ENCODE measurements at regions not wholly inside any gene's neighbourhood (a gene's known extent, or its start where the extent isn't known, plus 50 kb on each side); places are given as distances from the start of the nearest gene placed in this dataset.

- no peak for DNase-seq
- H3K27ac Mint-ChIP-seq, result no peak overlapping the region
- H3K4me3 Mint-ChIP-seq, result no peak overlapping the region
- no peaks in the 10 kb centered on the region for H3K4me1 Mint-ChIP-seq
- H3K9me3 Mint-ChIP-seq, result peaks cover 2% of the 10 kb centered on the region
- H3K27me3 Mint-ChIP-seq, result peaks cover 18% of the 10 kb centered on the region
- H3K36me3 Mint-ChIP-seq, result no peaks in the 10 kb centered on the region
Measured at GRCh38 chr15:52943746-52944145, 153.6 kb upstream of the ONECUT1 start.

GRCh38 chr15:52936489-52936888, 146.4 kb upstream of the ONECUT1 start:
- H3K36me3 Mint-ChIP-seq, result no peaks in the 10 kb centered on the region
- DNase-seq, result no peak
- H3K4me3 Mint-ChIP-seq, result no peak overlapping the region
- no peak overlapping the region for H3K27ac Mint-ChIP-seq
- no peaks in the 10 kb centered on the region for H3K4me1 Mint-ChIP-seq
- no peaks in the 10 kb centered on the region for H3K9me3 Mint-ChIP-seq
- H3K27me3 Mint-ChIP-seq, result peaks cover 24% of the 10 kb centered on the region

GRCh38 chr15:52925130-52925529, 135.0 kb upstream of the ONECUT1 start:
- H3K27ac Mint-ChIP-seq, result no peak overlapping the region
- no peaks in the 10 kb centered on the region for H3K4me1 Mint-ChIP-seq
- H3K36me3 Mint-ChIP-seq, result no peaks in the 10 kb centered on the region
- H3K27me3 Mint-ChIP-seq, result peaks cover 17% of the 10 kb centered on the region
- peaks cover 7% of the 10 kb centered on the region for H3K9me3 Mint-ChIP-seq
- no peak for DNase-seq
- no peak overlapping the region for H3K4me3 Mint-ChIP-seq

GRCh38 chr15:52924630-52925029, 134.5 kb upstream of the ONECUT1 start:
- no peak for DNase-seq
- H3K27ac Mint-ChIP-seq, result no peak overlapping the region
- peaks cover 2% of the 10 kb centered on the region for H3K9me3 Mint-ChIP-seq
- no peaks in the 10 kb centered on the region for H3K36me3 Mint-ChIP-seq
- H3K27me3 Mint-ChIP-seq, result peaks cover 17% of the 10 kb centered on the region
- no peaks in the 10 kb centered on the region for H3K4me1 Mint-ChIP-seq
- no peak overlapping the region for H3K4me3 Mint-ChIP-seq

DNA sequence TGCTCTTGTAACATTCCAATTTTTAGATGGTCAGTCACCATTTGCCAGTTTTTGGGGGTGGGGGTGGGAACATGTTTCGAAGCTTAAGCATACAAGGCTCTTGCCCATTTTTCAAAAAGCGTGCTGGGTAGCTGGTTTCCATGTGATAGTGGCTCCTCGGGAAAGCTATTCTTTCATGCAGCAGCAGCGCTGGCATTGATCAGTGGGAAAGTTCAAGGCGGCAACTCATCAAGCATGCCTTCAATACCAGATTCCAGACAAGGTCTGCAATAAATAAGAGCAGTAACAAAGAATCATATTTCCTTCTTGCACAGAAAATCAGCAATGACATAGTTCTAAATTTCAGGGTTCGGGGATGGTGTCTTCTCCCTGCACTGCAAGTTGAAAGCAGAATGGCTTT, 133.5 kb upstream of the ONECUT1 start:
- no peaks in the 10 kb centered on the region for H3K4me1 Mint-ChIP-seq
- no peak for DNase-seq
- peaks cover 21% of the 10 kb centered on the region for H3K27me3 Mint-ChIP-seq

DNA sequence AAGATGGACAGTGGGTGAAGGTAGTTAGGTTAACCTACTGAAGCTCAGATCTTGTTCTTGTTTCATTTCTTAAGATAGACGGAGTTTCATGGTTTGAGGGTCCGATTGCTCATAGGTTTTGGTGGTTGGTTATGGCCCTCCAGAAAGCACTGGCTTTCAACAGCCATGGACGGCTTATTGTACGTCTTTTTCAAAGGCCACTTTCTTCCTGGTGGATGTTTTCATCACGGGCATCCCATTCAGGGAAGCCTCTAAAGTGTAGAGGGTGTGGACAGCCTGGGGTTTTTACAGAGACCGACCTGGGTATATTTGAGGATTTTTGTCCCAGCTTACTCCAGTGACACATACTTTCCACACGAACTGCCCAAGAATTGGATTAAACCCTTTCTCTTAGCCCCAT, 132.7 kb upstream of the ONECUT1 start:
- no peak for DNase-seq
- Mint-ChIP-seq H3K9me3 (no peaks in the 10 kb centered on the region), H3K36me3 (no peaks in the 10 kb centered on the region), H3K27me3 (peaks cover 21% of the 10 kb centered on the region), H3K4me1 (no peaks in the 10 kb centered on the region), H3K4me3 (no peak overlapping the region), H3K27ac (no peak overlapping the region)

More for the DNA sequence above, 133.5 kb upstream of the ONECUT1 start:
- no peak overlapping the region for H3K4me3 Mint-ChIP-seq
- H3K9me3 Mint-ChIP-seq, result no peaks in the 10 kb centered on the region
- H3K36me3 Mint-ChIP-seq, result no peaks in the 10 kb centered on the region
- H3K27ac Mint-ChIP-seq, result no peak overlapping the region

- H3K4me3 Mint-ChIP-seq, result no peak overlapping the region
- no peaks in the 10 kb centered on the region for H3K9me3 Mint-ChIP-seq
- peaks cover 8% of the 10 kb centered on the region for H3K27me3 Mint-ChIP-seq
Measured at GRCh38 chr15:52912172-52912571, 122.0 kb upstream of the ONECUT1 start.

GRCh38 chr15:52893338-52893737, 103.2 kb upstream of the ONECUT1 start:
- Mint-ChIP-seq H3K36me3 (no peaks in the 10 kb centered on the region), H3K27ac (no peak overlapping the region), H3K27me3 (peaks cover 11% of the 10 kb centered on the region), H3K9me3 (no peaks in the 10 kb centered on the region), H3K4me1 (no peaks in the 10 kb centered on the region), H3K4me3 (no peak overlapping the region)
- DNase-seq, result no peak

More at GRCh38 chr15:52912172-52912571, 122.0 kb upstream of the ONECUT1 start:
- Mint-ChIP-seq H3K36me3 (no peaks in the 10 kb centered on the region), H3K4me1 (no peaks in the 10 kb centered on the region), H3K27ac (no peak overlapping the region)
- no peak for DNase-seq

DNA sequence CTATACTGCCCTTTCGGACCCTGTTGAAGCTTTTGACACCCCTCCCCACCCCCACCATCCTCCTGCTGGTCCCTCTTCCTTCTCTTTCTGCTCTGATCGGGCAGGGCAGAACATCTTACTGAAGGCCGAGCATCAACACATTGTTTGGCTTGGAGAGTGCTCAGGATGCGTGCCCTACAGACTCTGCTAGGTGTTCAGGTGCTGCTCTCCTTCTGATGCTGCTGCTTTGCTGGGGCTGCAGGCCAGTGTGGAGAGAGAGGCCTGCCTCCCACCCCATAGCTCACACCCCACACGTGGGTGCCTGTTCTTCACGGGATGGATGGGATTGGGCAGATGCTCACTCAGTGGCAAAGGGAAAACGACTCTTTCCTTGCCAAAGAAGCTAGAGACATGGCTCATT, 89.8 kb upstream of the ONECUT1 start:
- no peak overlapping the region for H3K27ac Mint-ChIP-seq
- no peak for DNase-seq
- H3K4me1 Mint-ChIP-seq, result no peaks in the 10 kb centered on the region
- H3K4me3 Mint-ChIP-seq, result no peak overlapping the region
- no peaks in the 10 kb centered on the region for H3K36me3 Mint-ChIP-seq
- H3K9me3 Mint-ChIP-seq, result no peaks in the 10 kb centered on the region
- peaks cover 6% of the 10 kb centered on the region for H3K27me3 Mint-ChIP-seq

DNA sequence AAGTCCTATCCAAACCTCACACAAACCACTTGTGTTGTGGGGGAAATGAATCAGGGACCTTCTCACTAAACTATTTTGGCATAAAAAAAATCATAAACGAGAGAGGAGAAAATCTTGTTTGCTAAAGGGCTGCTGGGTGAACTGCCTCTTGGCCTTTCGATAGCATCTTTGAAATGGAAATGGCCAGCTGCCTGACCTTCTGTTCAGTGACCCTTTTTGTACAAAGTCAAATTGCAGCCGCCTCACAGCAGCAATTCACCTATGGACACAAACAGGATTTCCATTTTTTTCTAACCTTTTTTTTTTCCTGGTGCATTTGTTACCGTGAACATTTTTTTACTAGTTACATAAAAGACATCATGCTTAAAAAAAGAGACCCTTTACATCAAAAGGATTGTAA, 89.0 kb upstream of the ONECUT1 start:
- no peaks in the 10 kb centered on the region for H3K36me3 Mint-ChIP-seq
- H3K4me3 Mint-ChIP-seq, result no peak overlapping the region
- no peaks in the 10 kb centered on the region for H3K4me1 Mint-ChIP-seq
- DNase-seq, result no peak
- H3K27me3 Mint-ChIP-seq, result peaks cover 6% of the 10 kb centered on the region
- H3K9me3 Mint-ChIP-seq, result no peaks in the 10 kb centered on the region
- no peak overlapping the region for H3K27ac Mint-ChIP-seq

GRCh38 chr15:52876991-52877663, 87.0 kb upstream of the ONECUT1 start:
- Mint-ChIP-seq H3K27ac (no peak overlapping the region), H3K36me3 (no peaks in the 10 kb centered on the region)

GRCh38 chr15:52872036-52872818, 82.1 kb upstream of the ONECUT1 start:
- Mint-ChIP-seq H3K27me3 (peaks cover 32% of the 10 kb centered on the region), H3K27ac (no peak overlapping the region), H3K36me3 (no peaks in the 10 kb centered on the region), H3K4me1 (no peaks in the 10 kb centered on the region), H3K4me3 (no peak overlapping the region), H3K9me3 (no peaks in the 10 kb centered on the region)
- no peak for DNase-seq

More at GRCh38 chr15:52876991-52877663, 87.0 kb upstream of the ONECUT1 start:
- Mint-ChIP-seq H3K9me3 (no peaks in the 10 kb centered on the region), H3K4me1 (no peaks in the 10 kb centered on the region), H3K4me3 (no peak overlapping the region), H3K27me3 (peaks cover 12% of the 10 kb centered on the region)
- DNase-seq, result no peak

DNA sequence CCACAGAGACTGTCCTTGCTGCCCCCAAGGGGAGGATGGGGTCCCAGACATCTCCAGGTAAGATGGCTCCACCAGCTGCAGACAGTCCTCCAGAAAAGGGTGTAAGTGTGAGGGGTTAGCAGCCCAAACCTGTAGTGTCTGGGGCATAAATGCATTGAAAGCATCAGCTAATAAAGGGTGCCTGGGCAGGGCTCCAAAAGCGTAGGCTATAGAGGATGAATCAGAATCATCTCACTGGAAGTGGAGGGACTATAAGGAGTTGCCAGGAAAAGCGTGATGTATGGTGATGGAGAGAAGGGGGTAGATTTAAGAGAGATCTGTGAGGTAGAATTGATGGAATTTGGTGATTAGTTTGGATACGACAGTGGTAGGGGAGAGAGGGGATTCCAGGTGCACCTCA, 79.9 kb upstream of the ONECUT1 start:
- H3K4me1 Mint-ChIP-seq, result no peaks in the 10 kb centered on the region
- peaks cover 10% of the 10 kb centered on the region for H3K9me3 Mint-ChIP-seq
- no peaks in the 10 kb centered on the region for H3K36me3 Mint-ChIP-seq
- no peak overlapping the region for H3K27ac Mint-ChIP-seq
- DNase-seq, result no peak
- no peak overlapping the region for H3K4me3 Mint-ChIP-seq
- H3K27me3 Mint-ChIP-seq, result peaks cover 32% of the 10 kb centered on the region

- Mint-ChIP-seq H3K4me3 (no peak overlapping the region), H3K27me3 (peaks cover 24% of the 10 kb centered on the region), H3K27ac (no peak overlapping the region), H3K36me3 (no peaks in the 10 kb centered on the region), H3K9me3 (peaks cover 12% of the 10 kb centered on the region), H3K4me1 (no peaks in the 10 kb centered on the region)
- DNase-seq, result no peak
Measured at GRCh38 chr15:52866698-52867097, 76.6 kb upstream of the ONECUT1 start.

DNA sequence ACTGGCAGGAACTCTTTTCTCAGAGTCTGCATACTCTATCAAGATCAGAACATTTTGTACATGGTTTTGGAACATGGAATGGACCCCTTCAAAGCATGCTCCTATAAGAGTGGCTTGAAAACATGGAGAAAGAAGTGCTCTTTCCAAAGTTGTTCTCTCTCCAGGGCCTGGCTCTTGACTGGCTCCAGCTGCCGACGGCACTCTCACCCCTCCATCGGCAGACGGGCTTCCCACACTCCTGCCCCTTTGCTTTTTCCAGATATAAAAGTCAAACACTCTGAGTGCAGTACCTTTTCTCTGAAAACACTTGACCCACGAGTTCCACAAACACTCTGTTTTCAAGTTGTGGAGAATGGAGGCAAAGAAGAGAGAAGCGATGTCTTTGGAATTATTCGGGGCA, 72.5 kb upstream of the ONECUT1 start:
- Mint-ChIP-seq H3K27me3 (peaks cover 8% of the 10 kb centered on the region), H3K36me3 (no peaks in the 10 kb centered on the region), H3K9me3 (peaks cover 12% of the 10 kb centered on the region), H3K4me1 (no peaks in the 10 kb centered on the region), H3K27ac (no peak overlapping the region), H3K4me3 (no peak overlapping the region)
- no peak for DNase-seq

GRCh38 chr15:52858782-52859176, 68.6 kb upstream of the ONECUT1 start:
- Mint-ChIP-seq H3K27me3 (peaks cover 13% of the 10 kb centered on the region), H3K36me3 (no peaks in the 10 kb centered on the region), H3K9me3 (no peaks in the 10 kb centered on the region), H3K4me3 (no peak overlapping the region), H3K4me1 (no peaks in the 10 kb centered on the region), H3K27ac (no peak overlapping the region)
- DNase-seq, result no peak
